K562 (cell line): ENCODE measurements at regions not wholly inside any gene's neighbourhood (a gene's known extent, or its start where the extent isn't known, plus 50 kb on each side); places are given as distances from the start of the nearest gene placed in this dataset.

Experiments
- ASH1L ChIP-seq: fragments of 450-650 bp; IDR thresholded peaks from 2 replicates; pipeline ENCODE4 v1.6.1; 2018; ENCODE audit warnings: borderline replicate concordance, mild to moderate bottlenecking, low read depth; ENCODE audit not compliant: partially characterized antibody
- DDX20 ChIP-seq: fragments of 450-650 bp; IDR thresholded peaks from 2 replicates; pipeline ENCODE4 v1.6.1; 2016; ENCODE audit warnings: missing genetic modification characterization, low read depth, mild to moderate bottlenecking, missing compliant biosample characterization, moderate library complexity
- DIDO1 ChIP-seq: fragments of 450-650 bp; IDR thresholded peaks from 2 replicates; pipeline ENCODE4 v1.6.1; 2016; ENCODE audit warnings: low read depth, missing biosample characterization, missing genetic modification characterization
- KLF13 ChIP-seq: fragments of 450-650 bp; IDR thresholded peaks from 2 replicates; pipeline ENCODE4 v1.6.1; 2016; ENCODE audit warnings: missing genetic modification characterization, low read depth, mild to moderate bottlenecking, missing compliant biosample characterization, moderate library complexity, borderline replicate concordance
- OTX1 ChIP-seq: fragments of 450-650 bp; formaldehyde crosslinking; IDR thresholded peaks from 2 replicates; pipeline ENCODE4 v1.4.0; 2022; ENCODE audit warnings: mild to moderate bottlenecking
- PBX2 ChIP-seq, 2 experiments: IDR thresholded peaks in 1 of 2; conservative IDR thresholded peaks in 1 of 2; 2 replicates each; pipeline ENCODE4 v1.6.1; 2016; ENCODE audit warnings: low read depth in 2 of 2, mild to moderate bottlenecking in 1 of 2, missing compliant biosample characterization in 1 of 2, missing genetic modification characterization in 1 of 2, moderate library complexity in 1 of 2
- PTTG1 ChIP-seq: fragments of 450-650 bp; IDR thresholded peaks from 2 replicates; pipeline ENCODE4 v1.6.1; 2016; ENCODE audit warnings: low read depth, mild to moderate bottlenecking, missing genetic modification characterization, missing compliant biosample characterization
- RAD21 ChIP-seq, 2 experiments: fragments of 250-450 bp in 1 of 2; fragments of 450-650 bp in 1 of 2; sonication (Bioruptor Pico) in 1 of 2; formaldehyde crosslinking in 1 of 2; IDR thresholded peaks in 1 of 2; conservative IDR thresholded peaks in 1 of 2; 2 replicates each; pipeline versions ENCODE4 v1.4.0 to v1.8.0; 2020 to 2022; ENCODE audit warnings: mild to moderate bottlenecking in 2 of 2, moderate library complexity in 1 of 2
- RFX5 ChIP-seq: IDR thresholded peaks from 2 replicates; pipeline ENCODE4 v1.6.1; 2011; ENCODE audit warnings: low read depth, mild to moderate bottlenecking, improper control_type of control experiment, low read length
- SNAPC5 ChIP-seq: fragments of 250-450 bp; sonication (Bioruptor Pico); IDR thresholded peaks from 2 replicates; pipeline ENCODE4 v1.8.0; 2021; ENCODE audit warnings: moderate library complexity, mild to moderate bottlenecking, inconsistent platforms
- SNRNP70 ChIP-seq: fragments of 200-400 bp; formaldehyde crosslinking; optimal IDR thresholded peaks from 2 replicates; pipeline ENCODE3; 2017; ENCODE audit warnings: low read depth, low read length
- TCFL5 ChIP-seq: fragments of 250-450 bp; sonication (Bioruptor Pico); conservative IDR thresholded peaks from 2 replicates; pipeline ENCODE4 v1.6.1; 2021; ENCODE audit warnings: mild to moderate bottlenecking, moderate library complexity, matching md5 sums
- TFAM ChIP-seq: fragments of 250-450 bp; sonication (Bioruptor Pico); conservative IDR thresholded peaks from 2 replicates; pipeline ENCODE4 v1.5.0; 2021; ENCODE audit warnings: mild to moderate bottlenecking, moderate library complexity
- ZBTB17 ChIP-seq: fragments of 450-650 bp; formaldehyde crosslinking; IDR thresholded peaks from 2 replicates; pipeline ENCODE4 v1.4.0; 2020; ENCODE audit warnings: mild to moderate bottlenecking
- ZNF174 ChIP-seq: fragments of 250-450 bp; sonication (Bioruptor Pico); IDR thresholded peaks from 2 replicates; pipeline ENCODE4 v1.4.0; 2020; ENCODE audit warnings: mild to moderate bottlenecking
- ZNF217 ChIP-seq: sonication (generic); formaldehyde crosslinking; IDR thresholded peaks from 2 replicates; pipeline ENCODE4 v1.8.0; 2022; ENCODE audit warnings: mild to moderate bottlenecking, missing genetic modification reagents
- ZNF696 ChIP-seq: fragments of 250-450 bp; sonication (Bioruptor Pico); conservative IDR thresholded peaks from 2 replicates; pipeline ENCODE4 v1.4.0; 2020; ENCODE audit warnings: mild to moderate bottlenecking, moderate library complexity
- ZNF766 ChIP-seq: fragments of 200-800 bp; sonication (Bioruptor generic); conservative IDR thresholded peaks from 2 replicates; pipeline ENCODE4 v1.6.1; 2016; ENCODE audit warnings: missing genetic modification characterization, missing compliant biosample characterization
- TF ChIP-seq, protein P1 (sequence below): fragments of 450-650 bp; IDR thresholded peaks from 2 replicates; pipeline ENCODE4 v1.6.1; 2016; ENCODE audit warnings: missing biosample characterization, missing genetic modification characterization
- TF ChIP-seq, protein P2 (sequence below), 2 experiments: fragments of 450-650 bp in 1 of 2; IDR thresholded peaks; 2 replicates each; pipeline ENCODE4 v1.6.1; 2011 to 2017; ENCODE audit warnings: low read depth in 2 of 2, antibody characterized with exemption in 1 of 2, borderline replicate concordance in 1 of 2, low read length in 1 of 2, mild to moderate bottlenecking in 1 of 2, mixed read lengths in 1 of 2; ENCODE audit not compliant: control insufficient read depth in 1 of 2

DNA sequence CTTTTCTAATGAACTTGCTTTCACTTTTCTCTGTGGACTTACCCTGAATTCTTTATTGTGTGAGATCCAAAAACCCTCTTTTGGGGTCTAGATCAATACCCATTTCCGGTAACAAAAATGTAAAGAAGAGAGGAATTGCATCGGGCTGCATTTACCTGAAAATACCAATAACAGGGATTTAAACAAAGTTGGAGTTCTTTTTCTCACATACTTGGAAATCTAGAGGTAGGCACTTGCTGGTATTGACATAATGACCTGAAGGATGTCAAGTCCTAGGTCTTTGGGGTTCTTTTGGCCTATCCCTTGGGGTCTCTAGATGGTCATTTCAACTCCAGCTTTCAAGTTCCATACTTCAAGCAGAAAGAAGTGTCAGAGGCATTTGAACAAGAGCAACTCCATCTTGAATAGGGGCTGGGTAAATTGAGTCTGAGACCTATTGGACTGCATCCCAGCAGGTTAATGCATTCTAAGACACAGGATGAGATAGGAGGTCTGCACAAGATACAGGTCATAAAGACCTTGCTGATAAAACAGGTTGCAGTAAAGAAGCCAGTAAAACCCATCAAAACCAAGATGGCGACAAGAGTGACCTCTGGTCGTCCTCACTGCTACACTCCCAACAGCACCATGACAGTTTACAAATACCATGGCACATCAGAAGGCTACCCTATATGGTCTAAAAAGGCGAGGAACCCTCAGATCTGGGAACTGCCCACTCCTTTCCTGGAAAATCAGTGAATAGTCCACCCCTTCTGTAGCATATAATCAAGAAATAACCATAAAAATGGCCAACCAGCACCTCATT lies 50.8 kb upstream of the ZNF280D start (continued):
- TF ChIP-seq RFX5 (no peak), KLF13 (tag) (peak; percentile 92), OTX1 (CRISPR knock-in tag) (peak; percentile 98), DIDO1 (peak; percentile 96), ASH1L (no peak), ZBTB17 (CRISPR knock-in tag) (peak; percentile 98), DDX20 (peak; percentile 99), RAD21 (CRISPR knock-in tag; conservative IDR thresholded peaks at IDR 0.05 in 1 of 2, IDR thresholded peaks at IDR 0.05 in 1 of 2) (peak in 1 of 2 experiments; percentile 42; a peak in 2 of 4 replicates), PBX2 (CRISPR knock-in tag; IDR thresholded peaks at IDR 0.05; ENCODE audit: low read depth) (no peak), PBX2 (tag; conservative IDR thresholded peaks at IDR 0.05; ENCODE audit: low read depth) (peak; percentile 78), TCFL5 (peak; percentile 94), SNRNP70 (no peak), TFAM (CRISPR knock-in tag) (no peak), SNAPC5 (CRISPR knock-in tag) (peak; percentile 56; the same call in 1 of the 2 replicates), ZNF696 (CRISPR knock-in tag) (0 out of 2 replicates have a peak, but pooled peaks have one; percentile 69), ZNF766 (CRISPR knock-in tag) (peak; percentile 98), ZNF217 (CRISPR knock-in tag) (no peak), PTTG1 (tag) (peak; percentile 99), ZNF174 (CRISPR knock-in tag) (no peak)
- TF ChIP-seq, protein P1, sequence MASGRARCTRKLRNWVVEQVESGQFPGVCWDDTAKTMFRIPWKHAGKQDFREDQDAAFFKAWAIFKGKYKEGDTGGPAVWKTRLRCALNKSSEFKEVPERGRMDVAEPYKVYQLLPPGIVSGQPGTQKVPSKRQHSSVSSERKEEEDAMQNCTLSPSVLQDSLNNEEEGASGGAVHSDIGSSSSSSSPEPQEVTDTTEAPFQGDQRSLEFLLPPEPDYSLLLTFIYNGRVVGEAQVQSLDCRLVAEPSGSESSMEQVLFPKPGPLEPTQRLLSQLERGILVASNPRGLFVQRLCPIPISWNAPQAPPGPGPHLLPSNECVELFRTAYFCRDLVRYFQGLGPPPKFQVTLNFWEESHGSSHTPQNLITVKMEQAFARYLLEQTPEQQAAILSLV (tag) = peak; percentile 99
- TF ChIP-seq, protein P2, sequence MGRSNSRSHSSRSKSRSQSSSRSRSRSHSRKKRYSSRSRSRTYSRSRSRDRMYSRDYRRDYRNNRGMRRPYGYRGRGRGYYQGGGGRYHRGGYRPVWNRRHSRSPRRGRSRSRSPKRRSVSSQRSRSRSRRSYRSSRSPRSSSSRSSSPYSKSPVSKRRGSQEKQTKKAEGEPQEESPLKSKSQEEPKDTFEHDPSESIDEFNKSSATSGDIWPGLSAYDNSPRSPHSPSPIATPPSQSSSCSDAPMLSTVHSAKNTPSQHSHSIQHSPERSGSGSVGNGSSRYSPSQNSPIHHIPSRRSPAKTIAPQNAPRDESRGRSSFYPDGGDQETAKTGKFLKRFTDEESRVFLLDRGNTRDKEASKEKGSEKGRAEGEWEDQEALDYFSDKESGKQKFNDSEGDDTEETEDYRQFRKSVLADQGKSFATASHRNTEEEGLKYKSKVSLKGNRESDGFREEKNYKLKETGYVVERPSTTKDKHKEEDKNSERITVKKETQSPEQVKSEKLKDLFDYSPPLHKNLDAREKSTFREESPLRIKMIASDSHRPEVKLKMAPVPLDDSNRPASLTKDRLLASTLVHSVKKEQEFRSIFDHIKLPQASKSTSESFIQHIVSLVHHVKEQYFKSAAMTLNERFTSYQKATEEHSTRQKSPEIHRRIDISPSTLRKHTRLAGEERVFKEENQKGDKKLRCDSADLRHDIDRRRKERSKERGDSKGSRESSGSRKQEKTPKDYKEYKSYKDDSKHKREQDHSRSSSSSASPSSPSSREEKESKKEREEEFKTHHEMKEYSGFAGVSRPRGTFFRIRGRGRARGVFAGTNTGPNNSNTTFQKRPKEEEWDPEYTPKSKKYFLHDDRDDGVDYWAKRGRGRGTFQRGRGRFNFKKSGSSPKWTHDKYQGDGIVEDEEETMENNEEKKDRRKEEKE (IDR thresholded peaks at IDR 0.05; ENCODE audit: borderline replicate concordance in 1 of 2, control insufficient read depth in 1 of 2, low read depth in 2 of 2, low read length in 1 of 2) = no peak
